GM12864 (cell line): ENCODE measurements at regions not wholly inside any gene's neighbourhood (a gene's known extent, or its start where the extent isn't known, plus 50 kb on each side); places are given as distances from the start of the nearest gene placed in this dataset.

Experiments used
- DNase-seq: peaks from one replicate; pipeline ENCODE4 v3.0.0-alpha.2; 2011; ENCODE audit warnings: low read depth
- H3K4me3 ChIP-seq: 2 replicates; pipeline ENCODE4 v1.5.1; 2011; ENCODE audit warnings: mild to moderate bottlenecking, low read depth, low read length, control low read depth
- TF ChIP-seq, protein P1 (sequence below): IDR thresholded peaks from 2 replicates; pipeline ENCODE4 v1.5.1; 2011; ENCODE audit warnings: low read depth, mild to moderate bottlenecking, moderate library complexity, low read length, control low read depth, inconsistent platforms; ENCODE audit errors: missing control alignments

DNA sequence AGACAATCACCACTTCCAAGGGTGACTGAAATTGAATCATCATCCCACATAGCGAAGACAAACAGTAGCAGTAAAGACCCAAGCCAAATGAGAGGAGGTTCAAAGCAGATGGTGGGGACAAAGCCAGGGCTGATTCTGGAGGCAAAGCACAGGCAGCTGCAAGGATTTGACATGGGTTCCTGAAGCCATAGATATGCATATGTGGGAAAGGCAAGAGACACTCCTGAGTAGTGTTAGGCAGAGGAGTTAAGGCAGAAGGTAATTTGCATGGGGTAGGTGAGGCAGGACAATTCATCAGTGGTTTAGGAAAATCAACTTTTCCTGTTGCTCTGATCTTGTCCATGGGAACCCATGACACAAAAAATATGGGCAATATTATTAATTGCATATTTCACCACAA is 462.8 kb downstream of the FAM181B start:
- TF ChIP-seq, protein P1, sequence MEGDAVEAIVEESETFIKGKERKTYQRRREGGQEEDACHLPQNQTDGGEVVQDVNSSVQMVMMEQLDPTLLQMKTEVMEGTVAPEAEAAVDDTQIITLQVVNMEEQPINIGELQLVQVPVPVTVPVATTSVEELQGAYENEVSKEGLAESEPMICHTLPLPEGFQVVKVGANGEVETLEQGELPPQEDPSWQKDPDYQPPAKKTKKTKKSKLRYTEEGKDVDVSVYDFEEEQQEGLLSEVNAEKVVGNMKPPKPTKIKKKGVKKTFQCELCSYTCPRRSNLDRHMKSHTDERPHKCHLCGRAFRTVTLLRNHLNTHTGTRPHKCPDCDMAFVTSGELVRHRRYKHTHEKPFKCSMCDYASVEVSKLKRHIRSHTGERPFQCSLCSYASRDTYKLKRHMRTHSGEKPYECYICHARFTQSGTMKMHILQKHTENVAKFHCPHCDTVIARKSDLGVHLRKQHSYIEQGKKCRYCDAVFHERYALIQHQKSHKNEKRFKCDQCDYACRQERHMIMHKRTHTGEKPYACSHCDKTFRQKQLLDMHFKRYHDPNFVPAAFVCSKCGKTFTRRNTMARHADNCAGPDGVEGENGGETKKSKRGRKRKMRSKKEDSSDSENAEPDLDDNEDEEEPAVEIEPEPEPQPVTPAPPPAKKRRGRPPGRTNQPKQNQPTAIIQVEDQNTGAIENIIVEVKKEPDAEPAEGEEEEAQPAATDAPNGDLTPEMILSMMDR: no peak
- no peak overlapping the region for H3K4me3 ChIP-seq
- DNase-seq: no peak

DNA sequence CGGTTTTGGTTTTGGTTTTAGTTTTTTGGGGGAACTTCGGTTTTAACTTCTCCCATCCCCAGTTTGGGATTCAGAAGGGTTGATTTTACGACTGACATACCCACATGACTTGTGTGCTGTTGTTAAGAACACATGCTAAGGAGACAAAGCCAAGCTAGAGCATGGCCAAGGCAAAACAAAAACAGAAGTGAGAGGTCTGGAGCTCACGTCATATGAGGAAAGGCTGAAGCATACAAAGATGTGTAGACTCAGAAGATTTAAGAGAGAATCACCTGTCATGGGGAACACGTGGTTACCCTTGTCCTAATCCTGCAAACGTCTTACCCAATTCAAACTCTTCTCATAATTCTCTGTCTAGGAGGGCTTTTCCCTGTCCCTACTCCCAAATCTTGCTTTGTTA is 465.0 kb downstream of the FAM181B start:
- H3K4me3 ChIP-seq: no peak overlapping the region
- TF ChIP-seq, protein P1: no peak
- DNase-seq: no peak

DNA sequence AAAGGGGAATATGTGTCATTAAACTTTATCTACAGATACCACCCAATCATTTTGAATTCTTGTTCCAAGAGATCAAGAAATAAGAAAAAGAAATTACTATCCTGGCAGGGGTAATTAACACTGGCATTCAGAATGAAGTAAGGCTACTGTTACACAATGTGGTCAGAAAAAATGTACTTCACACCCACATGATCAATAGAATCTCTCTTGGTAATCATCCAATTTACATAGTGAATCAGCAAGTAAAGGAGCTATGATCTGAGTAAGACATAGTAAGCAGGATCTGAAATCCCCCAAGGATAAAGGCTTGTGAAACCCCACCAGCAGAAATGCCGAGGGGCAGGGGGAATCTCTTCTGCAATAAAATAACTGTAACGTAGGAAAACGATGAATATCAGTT is 466.5 kb downstream of the FAM181B start:
- H3K4me3 ChIP-seq: no peak overlapping the region
- no peak for DNase-seq
- TF ChIP-seq, protein P1: no peak

DNA sequence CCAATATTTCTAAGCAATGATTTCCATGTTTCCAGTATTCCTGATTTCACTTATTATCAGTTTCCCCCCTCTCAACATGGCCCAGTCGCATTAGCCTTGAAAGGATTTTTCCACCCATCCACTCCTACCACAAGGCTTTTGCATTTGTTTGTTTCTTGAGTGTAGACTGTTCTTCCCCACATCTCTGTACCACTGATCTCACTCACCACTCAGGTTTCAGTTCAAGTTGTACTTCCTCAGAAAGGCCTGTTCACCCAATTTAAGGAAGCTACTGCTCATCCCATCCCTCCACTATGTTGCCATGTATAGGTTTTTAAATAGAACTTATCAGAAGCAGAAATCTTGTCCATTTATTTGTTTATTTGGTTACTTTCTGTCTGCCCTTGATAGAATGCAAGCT is 472.3 kb downstream of the FAM181B start:
- H3K4me3 ChIP-seq: no peak overlapping the region
- DNase-seq: no peak
- TF ChIP-seq, protein P1: no peak

DNA sequence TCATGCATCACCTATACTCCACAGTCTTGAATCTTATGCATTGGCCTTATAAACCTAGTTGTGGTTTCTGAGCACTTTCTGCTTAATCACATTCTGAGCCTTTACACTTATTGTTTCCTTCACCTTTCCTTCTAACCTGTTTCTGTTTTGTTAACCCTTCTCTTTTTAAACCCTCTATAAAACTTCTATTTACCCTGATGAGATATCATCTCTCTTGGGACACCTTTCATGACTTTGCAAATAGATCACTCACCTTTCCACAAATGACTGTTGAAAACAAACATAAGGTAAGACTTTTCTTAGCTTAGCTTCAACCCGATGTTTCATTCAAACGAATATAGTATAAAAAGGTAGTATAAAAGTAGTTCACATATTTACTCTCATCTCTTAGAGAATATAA is 483.6 kb downstream of the FAM181B start:
- no peak for DNase-seq
- TF ChIP-seq, protein P1: no peak
- H3K4me3 ChIP-seq: no peak overlapping the region

DNA sequence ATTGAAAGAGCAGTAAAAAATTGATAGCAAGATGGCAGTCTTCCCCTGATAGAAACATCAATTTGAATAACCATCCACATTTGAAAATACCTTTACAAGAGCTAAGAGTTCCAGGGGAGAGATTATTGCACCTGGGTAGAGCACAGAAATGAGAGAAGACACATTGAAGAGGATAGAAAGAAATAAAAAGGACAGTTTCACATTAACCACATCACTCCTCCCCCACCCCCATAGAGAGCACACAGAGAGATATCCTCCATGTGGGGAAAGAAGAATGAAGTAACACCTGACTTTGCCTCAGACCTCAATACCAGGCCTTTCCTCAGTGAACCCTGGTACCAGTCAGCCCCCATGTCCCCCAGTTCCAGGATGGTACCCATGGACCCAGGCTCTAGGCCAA is 486.7 kb downstream of the FAM181B start:
- no peak overlapping the region for H3K4me3 ChIP-seq
- TF ChIP-seq, protein P1: no peak

DNA sequence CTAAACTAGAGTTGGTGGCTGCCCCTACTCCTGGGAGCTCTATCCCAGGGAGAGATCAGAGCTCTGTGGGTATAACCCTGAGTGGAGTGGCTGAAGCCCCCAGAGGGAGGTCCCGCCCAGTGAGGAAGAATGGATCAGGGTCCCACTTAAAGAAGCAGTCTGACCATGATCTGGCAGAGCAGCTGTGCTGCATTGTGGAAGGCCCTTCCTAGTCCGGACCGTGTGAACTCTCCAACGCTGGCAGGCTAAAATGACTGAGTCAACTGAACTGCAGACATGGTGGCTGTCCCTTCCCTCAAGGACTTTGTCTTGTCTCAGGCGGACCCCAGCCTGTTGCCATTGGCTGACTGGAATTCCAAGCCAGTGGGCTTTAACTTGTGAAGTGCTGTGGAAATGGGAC is 494.2 kb downstream of the FAM181B start:
- no peak overlapping the region for H3K4me3 ChIP-seq
- TF ChIP-seq, protein P1: no peak
- no peak for DNase-seq

More for the DNA sequence above, 486.7 kb downstream of the FAM181B start:
- no peak for DNase-seq
